Stomach (tissue), 8 donors: ENCODE measurements at regions not wholly inside any gene's neighbourhood (a gene's known extent, or its start where the extent isn't known, plus 50 kb on each side); places are given as distances from the start of the nearest gene placed in this dataset.

Experiments
- DNase-seq, 2 donors: peaks; one replicate each; pipeline versions ENCODE4 v3.0.0 to v3.0.0-alpha.2; 2013 to 2019
- H3K27ac ChIP-seq, 5 donors: fragments of 200-600 bp in 4 of 5; sonication (generic) in 4 of 5; one replicate each; pipeline ENCODE4 v1.5.1; 2013 to 2019; ENCODE audit warnings: mild to moderate bottlenecking in 1 of 5, moderate library complexity in 1 of 5
- H3K27me3 ChIP-seq, 3 donors: fragments of 200-600 bp; sonication (generic); one replicate each; pipeline ENCODE4 v1.5.1; 2017 to 2019; ENCODE audit warnings: mixed run types in 1 of 3
- H3K36me3 ChIP-seq, 4 donors: fragments of 200-600 bp; sonication (generic); 1 replicate in 3 of 4; 2 replicates in 1 of 4; pipeline ENCODE4 v1.5.1; 2016 to 2019
- H3K4me1 ChIP-seq, 4 donors: fragments of 200-600 bp; sonication (generic); one replicate each; pipeline ENCODE4 v1.5.1; 2016 to 2019
- H3K4me3 ChIP-seq, 4 donors: fragments of 200-600 bp; sonication (generic) in 3 of 4; one replicate each; pipeline ENCODE4 v1.5.1; 2016 to 2019; ENCODE audit warnings: mild to moderate bottlenecking in 1 of 4
- H3K9me3 ChIP-seq, 4 donors: fragments of 200-600 bp; sonication (generic); one replicate each; pipeline ENCODE4 v1.5.1; 2016 to 2019
- EP300 ChIP-seq: sonication (generic); formaldehyde crosslinking; IDR thresholded peaks from one replicate; pipeline ENCODE4 v1.6.1; 2017; ENCODE audit warnings: antibody characterized with exemption
- POLR2A ChIP-seq, 4 donors: fragments of 450-650 bp; IDR thresholded peaks; one replicate each; pipeline ENCODE4 v1.6.1; 2016; ENCODE audit warnings: antibody characterized with exemption in 4 of 4, control low read depth in 2 of 4, mild to moderate bottlenecking in 1 of 4, moderate library complexity in 1 of 4
- POLR2AphosphoS5 ChIP-seq, 3 donors: sonication (generic); formaldehyde crosslinking; IDR thresholded peaks; one replicate each; pipeline ENCODE4 v1.6.1; 2016; ENCODE audit warnings: antibody characterized with exemption in 3 of 3
- WGBS, 5 donors: extraction: QIAGEN DNeasy Blood & Tissue Kit in 3 of 5; methylation state at CpG; one replicate each; pipeline versions ENCODE4 v1.1.5 to v1.1.7; 2013 to 2018; 5-methylcytosine and 5-hydroxymethylcytosine counted together
- intact Hi-C: fragments of 100-400 bp; cut with DNase I; formaldehyde crosslinking; loops from one replicate; pipeline ENCODE4 v1.15.1; 2023; ENCODE audit warnings: low total_unique reads
- TF ChIP-seq, protein P1 (sequence below), 7 experiments: fragments of 450-650 bp in 4 of 7; fragments of 200-600 bp in 3 of 7; sonication (generic) in 3 of 7; IDR thresholded peaks; one replicate each; pipeline ENCODE4 v1.5.1; 2016 to 2019; ENCODE audit warnings: antibody characterized with exemption in 7 of 7, control low read depth in 2 of 7, mild to moderate bottlenecking in 1 of 7
- donor health status: healthy with polysubstance abuse.
- donor health status: Bipolar disorder and iron deficiency.
- donor health status: healthy.

DNA sequence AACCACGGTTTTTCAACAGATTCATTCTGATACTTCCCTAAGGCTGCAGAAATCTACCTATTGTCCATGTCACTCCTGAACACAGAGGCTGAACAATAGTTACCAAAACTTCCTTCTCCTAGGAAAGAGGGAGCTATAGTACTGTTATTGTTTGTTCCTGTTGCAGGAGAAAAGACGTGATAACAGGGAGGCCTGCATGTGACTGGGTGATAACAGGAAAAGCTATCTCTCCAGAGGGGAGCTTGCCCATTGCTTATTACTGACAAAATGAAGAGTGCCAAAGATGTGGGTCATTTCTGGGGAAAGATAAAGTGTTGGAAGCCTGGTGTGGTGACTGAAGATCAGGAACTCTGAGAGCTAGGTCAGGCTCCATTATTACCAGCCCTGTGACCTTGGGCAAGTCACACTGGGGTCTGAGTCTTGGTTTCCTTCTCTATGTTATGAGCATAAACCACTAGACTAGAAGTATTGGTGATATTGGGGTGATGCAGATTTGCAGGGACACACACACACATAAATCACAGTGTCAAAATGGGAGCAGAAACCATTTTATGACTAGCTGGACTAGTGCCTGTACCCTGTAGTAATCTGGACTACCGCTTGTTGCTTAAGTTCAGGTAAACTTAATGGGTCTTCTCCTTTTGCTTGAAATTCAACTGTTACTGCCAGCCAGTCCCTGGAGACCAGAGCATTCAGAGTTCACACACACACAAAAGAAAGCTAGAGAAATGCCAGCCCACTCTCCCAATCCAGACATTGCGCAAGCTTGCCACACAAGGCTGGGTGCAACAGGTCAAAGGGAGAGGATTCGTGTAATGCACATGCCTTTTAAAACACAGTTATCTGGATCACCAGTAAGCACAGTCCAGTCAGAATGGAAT is 136.0 kb upstream of the CNR1 start:
- Histone ChIP-seq H3K4me1 (no peaks in the 10 kb centered on the region), H3K27ac (no peak overlapping the region), H3K36me3 (no peaks in the 10 kb centered on the region), H3K4me3 (no peak overlapping the region), H3K27me3 (no peaks in the 10 kb centered on the region), H3K9me3 (no peaks in the 10 kb centered on the region)
- intact Hi-C loops: no loop called here
- TF ChIP-seq, protein P1, sequence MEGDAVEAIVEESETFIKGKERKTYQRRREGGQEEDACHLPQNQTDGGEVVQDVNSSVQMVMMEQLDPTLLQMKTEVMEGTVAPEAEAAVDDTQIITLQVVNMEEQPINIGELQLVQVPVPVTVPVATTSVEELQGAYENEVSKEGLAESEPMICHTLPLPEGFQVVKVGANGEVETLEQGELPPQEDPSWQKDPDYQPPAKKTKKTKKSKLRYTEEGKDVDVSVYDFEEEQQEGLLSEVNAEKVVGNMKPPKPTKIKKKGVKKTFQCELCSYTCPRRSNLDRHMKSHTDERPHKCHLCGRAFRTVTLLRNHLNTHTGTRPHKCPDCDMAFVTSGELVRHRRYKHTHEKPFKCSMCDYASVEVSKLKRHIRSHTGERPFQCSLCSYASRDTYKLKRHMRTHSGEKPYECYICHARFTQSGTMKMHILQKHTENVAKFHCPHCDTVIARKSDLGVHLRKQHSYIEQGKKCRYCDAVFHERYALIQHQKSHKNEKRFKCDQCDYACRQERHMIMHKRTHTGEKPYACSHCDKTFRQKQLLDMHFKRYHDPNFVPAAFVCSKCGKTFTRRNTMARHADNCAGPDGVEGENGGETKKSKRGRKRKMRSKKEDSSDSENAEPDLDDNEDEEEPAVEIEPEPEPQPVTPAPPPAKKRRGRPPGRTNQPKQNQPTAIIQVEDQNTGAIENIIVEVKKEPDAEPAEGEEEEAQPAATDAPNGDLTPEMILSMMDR (IDR thresholded peaks at IDR 0.05): no peak
- no peak for TF ChIP-seq POLR2A (IDR thresholded peaks at IDR 0.05)
- no peak for TF ChIP-seq POLR2AphosphoS5 (IDR thresholded peaks at IDR 0.05)
- no peak for TF ChIP-seq EP300
- WGBS, 5 donors: 57 to 69% (median 63%) methylated on average over 5 of the region's 5 CpGs
- no peak for DNase-seq

DNA sequence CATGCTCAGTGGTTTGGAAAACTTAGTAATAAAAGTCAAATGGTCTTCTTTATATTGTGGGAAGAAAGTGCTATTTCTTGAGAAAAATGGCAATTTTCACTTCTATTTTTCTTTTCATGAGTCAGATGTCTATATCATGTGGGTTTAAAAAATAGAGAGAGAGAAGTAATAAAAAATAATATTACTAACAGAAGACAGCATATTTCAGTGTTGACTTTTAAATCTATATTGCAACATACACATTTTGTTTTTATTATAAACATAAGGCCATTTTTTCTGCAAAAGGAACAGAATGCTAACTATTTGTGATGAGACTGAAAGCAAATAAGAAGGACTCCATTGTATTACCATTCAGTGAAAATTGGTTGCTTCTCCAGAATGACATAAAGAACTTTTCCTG is 135.1 kb upstream of the CNR1 start:
- TF ChIP-seq, protein P1 (IDR thresholded peaks at IDR 0.05): no peak
- TF ChIP-seq EP300: no peak
- no peak for TF ChIP-seq POLR2A (IDR thresholded peaks at IDR 0.05)
- TF ChIP-seq POLR2AphosphoS5 (IDR thresholded peaks at IDR 0.05): no peak
- intact Hi-C loops: no loop called here
- no peak overlapping the region for H3K4me3 ChIP-seq

GRCh38 chr6:88298066-88298845 is 132.1 kb upstream of the CNR1 start:
- 78 to 85% (median 82%) methylated on average over 11 of the region's 11 CpGs for WGBS, 5 donors

More for the DNA sequence above, 135.1 kb upstream of the CNR1 start:
- no peak overlapping the region for H3K27ac ChIP-seq
- H3K9me3 ChIP-seq: no peaks in the 10 kb centered on the region
- no peaks in the 10 kb centered on the region for H3K4me1 ChIP-seq
- H3K36me3 ChIP-seq: no peaks in the 10 kb centered on the region
- no peak for DNase-seq
- no peaks in the 10 kb centered on the region for H3K27me3 ChIP-seq

GRCh38 chr6:88296694-88297093 is 130.5 kb upstream of the CNR1 start:
- Histone ChIP-seq H3K27ac (no peak overlapping the region), H3K4me1 (no peaks in the 10 kb centered on the region), H3K9me3 (no peaks in the 10 kb centered on the region), H3K27me3 (no peaks in the 10 kb centered on the region), H3K4me3 (no peak overlapping the region), H3K36me3 (no peaks in the 10 kb centered on the region)
- TF ChIP-seq, protein P1 (IDR thresholded peaks at IDR 0.05): no peak
- no peak for TF ChIP-seq POLR2A (IDR thresholded peaks at IDR 0.05)
- TF ChIP-seq EP300: no peak
- TF ChIP-seq POLR2AphosphoS5 (IDR thresholded peaks at IDR 0.05): no peak
- no peak for DNase-seq
- 45 to 65% (median 59%) methylated on average over 2 of the region's 2 CpGs for WGBS, 5 donors
- intact Hi-C loops: no loop called here

More at GRCh38 chr6:88298066-88298845, 132.1 kb upstream of the CNR1 start:
- no peaks in the 10 kb centered on the region for H3K36me3 ChIP-seq
- TF ChIP-seq POLR2AphosphoS5 (IDR thresholded peaks at IDR 0.05) (no peak), POLR2A (IDR thresholded peaks at IDR 0.05) (no peak), EP300 (no peak)
- TF ChIP-seq, protein P1 (IDR thresholded peaks at IDR 0.05): no peak
- no peaks in the 10 kb centered on the region for H3K27me3 ChIP-seq
- DNase-seq: no peak
- intact Hi-C loops: no loop called here
- H3K27ac ChIP-seq: no peak overlapping the region
- no peak overlapping the region for H3K4me3 ChIP-seq
- H3K9me3 ChIP-seq: no peaks in the 10 kb centered on the region
- H3K4me1 ChIP-seq: no peaks in the 10 kb centered on the region
